HEK293 (cell line): ENCODE measurements at regions not wholly inside any gene's neighbourhood (a gene's known extent, or its start where the extent isn't known, plus 50 kb on each side); places are given as distances from the start of the nearest gene placed in this dataset.

Source experiments
- PRDM10 ChIP-seq: fragments of 450-650 bp; formaldehyde crosslinking; IDR thresholded peaks from 2 replicates; pipeline ENCODE4 v1.5.1; 2016; ENCODE audit warnings: missing biosample characterization, missing genetic modification characterization
- ZNF239 ChIP-seq: fragments of 450-650 bp; formaldehyde crosslinking; IDR thresholded peaks from 2 replicates; pipeline ENCODE4 v1.5.1; 2016; ENCODE audit warnings: missing biosample characterization, missing genetic modification characterization
- ZNF354C ChIP-seq: fragments of 450-650 bp; formaldehyde crosslinking; IDR thresholded peaks from 2 replicates; pipeline ENCODE4 v1.5.1; 2016; ENCODE audit warnings: missing biosample characterization, missing genetic modification characterization, low read depth, borderline replicate concordance
- ZNF48 ChIP-seq: fragments of 450-650 bp; formaldehyde crosslinking; IDR thresholded peaks from 2 replicates; pipeline ENCODE4 v1.5.1; 2016; ENCODE audit warnings: missing biosample characterization, missing genetic modification characterization
- TF ChIP-seq, protein P1 (sequence below): fragments of 450-650 bp; formaldehyde crosslinking; IDR thresholded peaks from 2 replicates; pipeline ENCODE4 v1.5.1; 2016; ENCODE audit warnings: missing biosample characterization, missing genetic modification characterization

GRCh38 chr4:19577097-19577496 is 674.6 kb upstream of the SLIT2 start:
- TF ChIP-seq, protein P1, sequence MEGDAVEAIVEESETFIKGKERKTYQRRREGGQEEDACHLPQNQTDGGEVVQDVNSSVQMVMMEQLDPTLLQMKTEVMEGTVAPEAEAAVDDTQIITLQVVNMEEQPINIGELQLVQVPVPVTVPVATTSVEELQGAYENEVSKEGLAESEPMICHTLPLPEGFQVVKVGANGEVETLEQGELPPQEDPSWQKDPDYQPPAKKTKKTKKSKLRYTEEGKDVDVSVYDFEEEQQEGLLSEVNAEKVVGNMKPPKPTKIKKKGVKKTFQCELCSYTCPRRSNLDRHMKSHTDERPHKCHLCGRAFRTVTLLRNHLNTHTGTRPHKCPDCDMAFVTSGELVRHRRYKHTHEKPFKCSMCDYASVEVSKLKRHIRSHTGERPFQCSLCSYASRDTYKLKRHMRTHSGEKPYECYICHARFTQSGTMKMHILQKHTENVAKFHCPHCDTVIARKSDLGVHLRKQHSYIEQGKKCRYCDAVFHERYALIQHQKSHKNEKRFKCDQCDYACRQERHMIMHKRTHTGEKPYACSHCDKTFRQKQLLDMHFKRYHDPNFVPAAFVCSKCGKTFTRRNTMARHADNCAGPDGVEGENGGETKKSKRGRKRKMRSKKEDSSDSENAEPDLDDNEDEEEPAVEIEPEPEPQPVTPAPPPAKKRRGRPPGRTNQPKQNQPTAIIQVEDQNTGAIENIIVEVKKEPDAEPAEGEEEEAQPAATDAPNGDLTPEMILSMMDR (tag by site-specific recombination) = no peak
- TF ChIP-seq ZNF239 (tag by site-specific recombination) = no peak
- no peak for TF ChIP-seq PRDM10 (tag by site-specific recombination)
- no peak for TF ChIP-seq ZNF354C
- no peak for TF ChIP-seq ZNF48 (tag by site-specific recombination)
